GM21515 (cell line): ENCODE measurements at regions not wholly inside any gene's neighbourhood (a gene's known extent, or its start where the extent isn't known, plus 50 kb on each side); places are given as distances from the start of the nearest gene placed in this dataset.

Source experiments
- ATAC-seq: cut with Tn5 transposase; IDR thresholded peaks from one replicate; pipeline ENCODE4 v1.9.1; 2021; ENCODE audit not compliant: unreplicated experiment

DNA sequence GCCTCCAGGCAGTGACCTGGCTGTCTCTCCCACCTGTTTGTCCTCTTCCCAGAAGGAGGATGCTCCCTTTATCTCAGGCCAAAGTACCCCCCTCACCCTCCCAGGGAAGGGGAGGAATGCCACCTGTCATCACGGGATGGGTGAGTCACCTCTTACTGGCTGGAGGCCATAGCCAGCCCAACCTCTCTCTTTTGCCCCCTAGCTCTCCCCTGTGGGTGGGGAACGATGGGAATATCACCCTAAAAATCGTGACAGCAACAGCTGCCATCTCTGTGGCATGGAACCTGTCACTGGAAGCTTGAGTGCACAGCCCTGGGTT is 137.5 kb upstream of the PTPN1 start:
- ATAC-seq, result no peak

GRCh38 chr20:50373674-50374286 is 136.4 kb upstream of the PTPN1 start:
- no peak for ATAC-seq

GRCh38 chr20:50374541-50375078 is 135.6 kb upstream of the PTPN1 start:
- ATAC-seq, result no peak

GRCh38 chr20:50376179-50376887 is 133.8 kb upstream of the PTPN1 start:
- no peak for ATAC-seq

- no peak for ATAC-seq
Measured at GRCh38 chr20:50376888-50377459, 133.2 kb upstream of the PTPN1 start.

DNA sequence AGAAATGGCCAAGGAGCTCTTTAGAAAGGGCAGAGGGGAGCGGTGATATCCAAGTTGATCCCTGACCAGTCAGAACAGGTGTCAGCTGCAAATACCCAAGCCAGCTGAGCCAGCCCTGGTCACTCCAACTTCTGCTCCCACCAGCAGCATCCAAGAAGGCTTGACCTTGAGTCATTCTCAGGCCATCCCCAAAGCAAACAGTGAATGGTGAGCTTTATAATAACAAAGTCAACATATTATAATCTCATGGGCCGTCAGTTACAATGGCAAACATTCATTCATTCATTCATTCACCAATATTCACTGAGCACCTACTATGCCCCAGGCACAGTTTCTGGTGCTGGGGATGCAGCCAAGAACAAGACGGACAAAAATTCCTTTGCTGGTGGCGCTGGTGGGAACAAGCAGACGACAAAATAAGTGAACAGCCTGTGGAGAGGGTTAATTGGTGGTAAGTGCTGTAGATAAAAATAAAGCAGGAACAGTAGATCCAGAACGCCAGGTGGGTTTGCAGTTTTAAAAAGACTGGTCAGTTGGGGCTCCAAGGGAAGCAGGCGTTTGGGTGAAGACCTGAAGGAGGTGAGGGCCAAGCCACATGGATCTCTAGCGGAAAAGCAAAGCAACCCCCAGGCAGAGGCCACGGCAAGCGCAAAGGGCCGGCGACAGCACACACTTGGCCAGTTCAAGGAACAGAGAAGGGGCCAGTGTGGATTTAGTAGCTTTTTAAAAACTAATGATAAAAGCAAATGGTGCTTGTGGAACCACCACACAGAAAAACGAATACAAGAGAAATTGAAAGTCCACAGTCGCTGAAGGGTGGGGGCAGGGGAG is 131.8 kb upstream of the PTPN1 start:
- no peak for ATAC-seq

GRCh38 chr20:50379049-50379990 is 130.9 kb upstream of the PTPN1 start:
- ATAC-seq, result no peak

- no peak for ATAC-seq
Measured at GRCh38 chr20:50379991-50380696, 130.0 kb upstream of the PTPN1 start.

DNA sequence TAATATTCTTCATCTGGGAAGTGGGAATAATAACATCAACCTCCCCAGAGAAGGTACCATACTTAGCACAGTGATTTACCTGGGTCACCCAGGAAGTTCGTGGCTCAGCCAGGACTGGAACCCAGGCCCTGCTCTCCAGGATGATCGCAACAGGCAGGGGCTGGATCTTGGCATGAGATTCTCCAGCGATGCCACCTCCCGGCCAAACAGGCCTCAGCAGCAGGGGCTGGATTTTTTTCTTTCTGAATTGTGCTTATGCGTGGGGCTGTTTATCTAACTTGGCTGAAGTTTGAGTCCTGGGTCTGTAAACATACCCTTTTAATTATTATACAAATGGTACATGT is 129.5 kb upstream of the PTPN1 start:
- ATAC-seq, result no peak

DNA sequence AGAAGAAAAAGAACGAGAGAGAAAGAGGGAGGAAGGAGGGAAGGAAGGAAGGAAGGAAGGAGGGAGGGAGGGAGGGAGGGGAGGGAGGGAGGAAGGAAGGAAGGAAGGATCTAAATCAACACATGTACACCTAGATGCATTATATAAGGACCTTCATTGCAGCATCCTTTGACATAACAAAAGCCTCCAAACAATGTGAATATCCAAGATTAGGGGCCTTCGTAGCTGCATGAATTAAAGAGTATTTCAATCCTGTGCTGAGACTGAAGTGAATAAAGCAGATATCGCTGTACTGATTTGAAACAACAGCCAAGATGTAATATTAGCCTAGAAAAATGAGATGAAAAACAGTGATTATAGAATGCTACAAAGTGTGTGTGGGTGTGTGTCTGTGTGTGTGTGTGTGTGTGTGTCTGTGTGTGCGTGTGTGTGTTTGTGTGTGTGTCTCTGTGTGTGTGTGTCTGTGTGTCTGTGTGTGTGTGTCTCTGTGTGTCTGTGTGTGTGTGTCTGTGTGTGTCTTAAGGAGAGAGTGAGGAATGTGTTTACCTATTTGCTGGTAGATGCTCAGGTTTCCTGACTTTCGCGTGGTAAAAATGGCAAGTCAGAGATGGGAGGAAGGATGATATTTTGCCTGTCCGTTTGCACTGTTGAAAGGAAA is 129.0 kb upstream of the PTPN1 start:
- no peak for ATAC-seq

GRCh38 chr20:50381771-50382593 is 128.2 kb upstream of the PTPN1 start:
- ATAC-seq, result no peak

DNA sequence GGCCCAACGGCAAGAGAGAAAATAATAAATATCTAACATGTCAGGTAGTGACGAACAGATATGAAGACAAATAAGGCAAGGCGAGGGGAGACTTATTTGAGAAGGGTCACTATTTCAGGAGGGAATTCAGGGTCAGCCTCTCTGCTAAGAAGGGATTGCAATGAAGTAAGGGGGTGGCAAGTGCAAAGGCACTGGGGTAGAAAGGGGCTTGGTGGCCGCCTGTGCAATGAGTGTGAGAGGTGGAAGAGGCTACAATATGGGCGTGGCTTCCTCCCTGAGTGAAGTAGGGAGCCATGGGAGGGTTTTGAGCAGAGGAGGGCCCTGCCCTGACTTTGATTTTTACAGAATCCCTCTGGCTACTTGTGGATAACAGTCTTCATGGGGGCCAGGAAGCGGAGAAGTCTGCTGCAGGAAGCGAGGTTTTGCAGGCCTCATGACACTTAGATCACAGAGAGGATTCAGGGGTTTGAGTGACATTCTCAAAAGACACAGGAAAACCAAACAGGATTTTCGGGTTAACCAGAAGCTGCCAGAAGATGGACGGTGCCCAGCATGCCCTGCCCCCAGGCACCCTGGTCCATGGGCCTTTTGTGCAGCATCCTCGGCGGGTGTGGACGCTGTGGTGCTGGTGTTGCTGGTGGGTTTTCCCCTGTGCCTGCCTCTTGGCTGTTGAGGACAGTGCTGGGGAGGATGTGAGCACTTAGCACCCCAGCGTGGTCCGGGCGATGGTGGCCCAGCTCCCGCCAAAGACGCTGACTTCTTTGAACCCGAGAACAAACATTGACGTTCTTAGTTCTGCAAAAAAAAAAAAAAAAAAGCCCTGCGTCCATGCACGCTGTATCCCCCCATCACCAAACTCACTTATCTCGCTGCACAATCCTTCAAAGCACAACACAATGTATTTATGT is 124.2 kb upstream of the PTPN1 start:
- no peak for ATAC-seq

GRCh38 chr20:50386641-50386960 is 123.6 kb upstream of the PTPN1 start:
- ATAC-seq, result no peak

- ATAC-seq, result no peak
Measured at GRCh38 chr20:50387218-50387995, 122.8 kb upstream of the PTPN1 start.

DNA sequence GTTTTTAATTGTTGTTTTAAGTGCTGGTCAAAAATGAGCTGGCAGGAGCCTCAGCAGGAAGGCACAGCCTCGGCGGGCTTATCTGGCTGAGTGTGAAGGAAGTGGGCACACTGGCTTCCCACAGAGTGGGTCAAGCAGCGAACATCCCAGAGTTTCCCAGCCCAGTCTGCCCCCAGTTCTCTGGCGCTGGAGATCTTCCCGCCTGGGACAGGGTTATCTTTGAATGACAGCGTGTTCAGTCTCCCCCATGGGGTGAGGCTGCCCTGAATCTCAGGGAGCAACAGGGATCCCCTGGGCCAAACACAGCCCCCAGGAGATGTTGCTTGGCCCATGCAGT is 122.2 kb upstream of the PTPN1 start:
- no peak for ATAC-seq

GRCh38 chr20:50388733-50389437 is 121.3 kb upstream of the PTPN1 start:
- no peak for ATAC-seq

GRCh38 chr20:50389438-50389807 is 120.8 kb upstream of the PTPN1 start:
- ATAC-seq, result no peak
